ENCODE measurements at regions not wholly inside any gene's neighbourhood (a gene's known extent, or its start where the extent isn't known, plus 50 kb on each side); places are given as distances from the start of the nearest gene placed in this dataset.

DNA sequence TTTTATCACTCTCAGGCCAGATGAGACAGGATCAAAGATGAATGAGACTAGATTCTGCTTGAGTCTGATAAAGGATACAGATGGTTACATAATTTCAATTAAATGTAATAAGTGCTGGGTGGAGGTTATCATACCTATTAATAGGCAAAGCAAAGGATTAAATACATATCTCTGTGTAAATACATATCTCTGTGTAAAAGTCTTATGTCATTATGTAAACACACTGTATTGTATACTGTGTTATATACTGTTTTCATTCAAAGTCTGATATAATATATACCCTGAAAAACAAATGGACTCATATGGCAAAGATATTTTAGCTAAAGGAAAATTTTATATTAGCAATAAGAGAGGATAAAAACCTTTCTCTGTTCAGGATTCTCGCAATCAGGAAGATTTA lies 605.8 kb upstream of the PTGER4 start:
- Histone ChIP-seq H2AFZ (no peak overlapping the region), H3K4me2 (ENCODE audit: low read length) (no peak overlapping the region), H3K27ac (no peak overlapping the region), H3K79me2 (no peaks in the 10 kb centered on the region), H3K9ac (no peak overlapping the region), H3K36me3 (ENCODE audit: control insufficient read depth, insufficient read depth, low read length) (no peaks in the 10 kb centered on the region), H3K4me1 (no peaks in the 10 kb centered on the region), H3K4me3 (ENCODE audit: low read depth, low read length) (no peak overlapping the region), H3K27me3 (ENCODE audit: control insufficient read depth, insufficient read depth, low read length) (no peaks in the 10 kb centered on the region), H3K9me3 (ENCODE audit: control insufficient read depth, low read length) (no peaks in the 10 kb centered on the region)
- TF ChIP-seq, protein P1, sequence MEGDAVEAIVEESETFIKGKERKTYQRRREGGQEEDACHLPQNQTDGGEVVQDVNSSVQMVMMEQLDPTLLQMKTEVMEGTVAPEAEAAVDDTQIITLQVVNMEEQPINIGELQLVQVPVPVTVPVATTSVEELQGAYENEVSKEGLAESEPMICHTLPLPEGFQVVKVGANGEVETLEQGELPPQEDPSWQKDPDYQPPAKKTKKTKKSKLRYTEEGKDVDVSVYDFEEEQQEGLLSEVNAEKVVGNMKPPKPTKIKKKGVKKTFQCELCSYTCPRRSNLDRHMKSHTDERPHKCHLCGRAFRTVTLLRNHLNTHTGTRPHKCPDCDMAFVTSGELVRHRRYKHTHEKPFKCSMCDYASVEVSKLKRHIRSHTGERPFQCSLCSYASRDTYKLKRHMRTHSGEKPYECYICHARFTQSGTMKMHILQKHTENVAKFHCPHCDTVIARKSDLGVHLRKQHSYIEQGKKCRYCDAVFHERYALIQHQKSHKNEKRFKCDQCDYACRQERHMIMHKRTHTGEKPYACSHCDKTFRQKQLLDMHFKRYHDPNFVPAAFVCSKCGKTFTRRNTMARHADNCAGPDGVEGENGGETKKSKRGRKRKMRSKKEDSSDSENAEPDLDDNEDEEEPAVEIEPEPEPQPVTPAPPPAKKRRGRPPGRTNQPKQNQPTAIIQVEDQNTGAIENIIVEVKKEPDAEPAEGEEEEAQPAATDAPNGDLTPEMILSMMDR (IDR thresholded peaks at IDR 0.05): no peak

- Histone ChIP-seq H3K36me3 (ENCODE audit: control insufficient read depth, insufficient read depth, low read length) (no peaks in the 10 kb centered on the region), H3K27ac (no peak overlapping the region), H3K79me2 (no peaks in the 10 kb centered on the region), H2AFZ (no peak overlapping the region), H3K9me3 (ENCODE audit: control insufficient read depth, low read length) (no peaks in the 10 kb centered on the region), H3K4me1 (no peaks in the 10 kb centered on the region), H3K4me3 (ENCODE audit: low read depth, low read length) (no peak overlapping the region), H3K4me2 (ENCODE audit: low read length) (no peak overlapping the region), H3K9ac (no peak overlapping the region), H3K27me3 (ENCODE audit: control insufficient read depth, insufficient read depth, low read length) (no peaks in the 10 kb centered on the region)
- TF ChIP-seq, protein P1 (IDR thresholded peaks at IDR 0.05): no peak
Observed at GRCh38 chr5:40071870-40072269, 607.8 kb upstream of the PTGER4 start.

DNA sequence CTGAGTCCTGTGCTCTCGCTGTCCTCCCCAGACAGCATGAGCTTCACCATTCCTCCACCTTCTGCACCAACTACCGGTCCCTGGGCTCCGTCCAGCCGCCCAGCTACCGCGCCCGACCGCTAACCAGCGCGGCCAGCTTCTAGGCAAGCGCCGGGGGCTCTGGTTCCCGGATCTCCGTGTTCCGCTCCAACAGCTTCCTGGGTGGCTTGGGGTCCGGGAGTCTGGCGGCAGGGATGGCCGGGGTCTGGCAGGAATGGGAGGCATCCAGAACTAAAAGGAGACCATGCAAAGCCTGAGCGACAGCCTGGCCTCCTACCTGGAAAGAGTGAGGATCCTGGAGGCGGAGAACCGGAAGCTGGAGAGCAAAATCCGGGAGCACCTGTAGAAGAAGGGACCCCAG lies 613.1 kb upstream of the PTGER4 start:
- no peak overlapping the region for H3K4me3 ChIP-seq (ENCODE audit: low read depth, low read length)
- no peaks in the 10 kb centered on the region for H3K9me3 ChIP-seq (ENCODE audit: control insufficient read depth, low read length)
- H2AFZ ChIP-seq: no peak overlapping the region
- H3K27ac ChIP-seq: no peak overlapping the region
- no peak overlapping the region for H3K4me2 ChIP-seq (ENCODE audit: low read length)
- TF ChIP-seq, protein P1 (IDR thresholded peaks at IDR 0.05): no peak
- H3K36me3 ChIP-seq (ENCODE audit: control insufficient read depth, insufficient read depth, low read length): no peaks in the 10 kb centered on the region
- H3K9ac ChIP-seq: no peak overlapping the region
- H3K27me3 ChIP-seq (ENCODE audit: control insufficient read depth, insufficient read depth, low read length): no peaks in the 10 kb centered on the region
- no peaks in the 10 kb centered on the region for H3K4me1 ChIP-seq
- no peaks in the 10 kb centered on the region for H3K79me2 ChIP-seq

DNA sequence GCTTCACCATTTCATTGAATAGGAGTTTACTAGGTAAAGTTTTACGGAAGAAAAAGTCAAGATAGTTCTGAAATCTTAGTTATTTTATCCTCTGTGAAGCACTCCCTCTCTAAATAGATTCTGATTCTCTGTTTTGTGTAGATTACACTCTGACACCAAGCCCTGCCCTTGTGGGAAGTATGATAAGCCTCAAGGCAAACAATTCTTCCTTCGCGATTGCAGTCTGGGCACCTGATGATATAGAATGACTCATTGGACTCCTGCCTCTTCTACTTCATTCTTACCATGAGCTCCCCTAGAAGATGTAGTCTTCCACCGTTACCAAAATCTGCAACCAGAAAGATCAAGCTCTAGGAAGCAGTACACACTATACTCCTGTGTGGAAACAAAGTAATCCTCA lies 626.9 kb upstream of the PTGER4 start:
- H2AFZ ChIP-seq: no peak overlapping the region
- no peaks in the 10 kb centered on the region for H3K4me1 ChIP-seq
- TF ChIP-seq, protein P1 (IDR thresholded peaks at IDR 0.05): no peak
- no peak overlapping the region for H3K9ac ChIP-seq
- no peak overlapping the region for H3K27ac ChIP-seq
- no peaks in the 10 kb centered on the region for H3K27me3 ChIP-seq (ENCODE audit: control insufficient read depth, insufficient read depth, low read length)
- no peak overlapping the region for H3K4me2 ChIP-seq (ENCODE audit: low read length)
- H3K9me3 ChIP-seq (ENCODE audit: control insufficient read depth, low read length): no peaks in the 10 kb centered on the region
- no peak overlapping the region for H3K4me3 ChIP-seq (ENCODE audit: low read depth, low read length)
- H3K36me3 ChIP-seq (ENCODE audit: control insufficient read depth, insufficient read depth, low read length): no peaks in the 10 kb centered on the region
- no peaks in the 10 kb centered on the region for H3K79me2 ChIP-seq

GRCh38 chr5:40046792-40047191 lies 622.0 kb upstream of the DAB2 start:
- Histone ChIP-seq H3K9ac (no peak overlapping the region), H3K79me2 (no peaks in the 10 kb centered on the region), H3K4me1 (no peaks in the 10 kb centered on the region), H3K36me3 (ENCODE audit: control insufficient read depth, insufficient read depth, low read length) (no peaks in the 10 kb centered on the region), H3K9me3 (ENCODE audit: control insufficient read depth, low read length) (no peaks in the 10 kb centered on the region), H3K27ac (no peak overlapping the region), H2AFZ (no peak overlapping the region), H3K4me2 (ENCODE audit: low read length) (no peak overlapping the region), H3K4me3 (ENCODE audit: low read depth, low read length) (no peak overlapping the region), H3K27me3 (ENCODE audit: control insufficient read depth, insufficient read depth, low read length) (no peaks in the 10 kb centered on the region)
- TF ChIP-seq, protein P1 (IDR thresholded peaks at IDR 0.05): no peak
